B cell (primary cell): ENCODE measurements at regions not wholly inside any gene's neighbourhood (a gene's known extent, or its start where the extent isn't known, plus 50 kb on each side); places are given as distances from the start of the nearest gene placed in this dataset.

Source experiments
- EZH2 ChIP-seq: IDR thresholded peaks from 2 replicates; pipeline ENCODE4 v1.6.1; 2012; ENCODE audit warnings: borderline replicate concordance, low read depth, mild to moderate bottlenecking, moderate library complexity, low read length; ENCODE audit not compliant: insufficient read depth, poor library complexity, severe bottlenecking
- TF ChIP-seq, protein P1 (sequence below): fragments of 200-600 bp; IDR thresholded peaks from one replicate; pipeline ENCODE4 v1.8.0; 2022; ENCODE audit warnings: antibody characterized with exemption, mild to moderate bottlenecking

DNA sequence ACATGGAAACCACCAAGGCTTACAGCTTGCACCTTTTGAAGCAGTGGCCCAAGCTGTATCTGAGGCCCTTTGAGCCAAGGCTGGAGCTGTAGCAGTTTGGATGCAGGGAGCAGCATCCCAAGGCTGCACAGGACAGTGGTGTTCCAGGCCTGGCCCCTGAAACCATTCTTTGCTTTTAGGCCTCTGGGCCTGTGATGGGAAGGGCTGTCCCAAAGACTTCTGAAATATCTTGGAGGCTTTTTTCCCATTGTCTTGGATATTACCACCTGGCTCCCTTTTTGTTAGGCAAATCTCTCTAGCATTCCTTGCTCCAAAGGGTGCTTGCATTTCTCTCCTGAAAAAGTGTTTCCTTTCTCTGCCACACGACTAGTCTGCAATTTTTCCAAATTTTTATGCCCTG is 302.8 kb upstream of the MDFIC2 start:
- TF ChIP-seq, protein P1, sequence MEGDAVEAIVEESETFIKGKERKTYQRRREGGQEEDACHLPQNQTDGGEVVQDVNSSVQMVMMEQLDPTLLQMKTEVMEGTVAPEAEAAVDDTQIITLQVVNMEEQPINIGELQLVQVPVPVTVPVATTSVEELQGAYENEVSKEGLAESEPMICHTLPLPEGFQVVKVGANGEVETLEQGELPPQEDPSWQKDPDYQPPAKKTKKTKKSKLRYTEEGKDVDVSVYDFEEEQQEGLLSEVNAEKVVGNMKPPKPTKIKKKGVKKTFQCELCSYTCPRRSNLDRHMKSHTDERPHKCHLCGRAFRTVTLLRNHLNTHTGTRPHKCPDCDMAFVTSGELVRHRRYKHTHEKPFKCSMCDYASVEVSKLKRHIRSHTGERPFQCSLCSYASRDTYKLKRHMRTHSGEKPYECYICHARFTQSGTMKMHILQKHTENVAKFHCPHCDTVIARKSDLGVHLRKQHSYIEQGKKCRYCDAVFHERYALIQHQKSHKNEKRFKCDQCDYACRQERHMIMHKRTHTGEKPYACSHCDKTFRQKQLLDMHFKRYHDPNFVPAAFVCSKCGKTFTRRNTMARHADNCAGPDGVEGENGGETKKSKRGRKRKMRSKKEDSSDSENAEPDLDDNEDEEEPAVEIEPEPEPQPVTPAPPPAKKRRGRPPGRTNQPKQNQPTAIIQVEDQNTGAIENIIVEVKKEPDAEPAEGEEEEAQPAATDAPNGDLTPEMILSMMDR = no peak
- no peak for TF ChIP-seq EZH2
